Dermis microvascular lymphatic vessel endothelial cell (primary cell): ENCODE measurements at regions not wholly inside any gene's neighbourhood (a gene's known extent, or its start where the extent isn't known, plus 50 kb on each side); places are given as distances from the start of the nearest gene placed in this dataset.

Experiments
- DNase-seq, 2 donors: peaks; one replicate each; pipeline versions ENCODE4 v3.0.0 to v3.0.0-alpha.2; 2010; ENCODE audit warnings: low read depth in 2 of 2

- DNase-seq: peak in 1 of 2 donors; percentile 60
Observed at GRCh38 chr10:29925771-29926692, 133.4 kb downstream of the JCAD start.

DNA sequence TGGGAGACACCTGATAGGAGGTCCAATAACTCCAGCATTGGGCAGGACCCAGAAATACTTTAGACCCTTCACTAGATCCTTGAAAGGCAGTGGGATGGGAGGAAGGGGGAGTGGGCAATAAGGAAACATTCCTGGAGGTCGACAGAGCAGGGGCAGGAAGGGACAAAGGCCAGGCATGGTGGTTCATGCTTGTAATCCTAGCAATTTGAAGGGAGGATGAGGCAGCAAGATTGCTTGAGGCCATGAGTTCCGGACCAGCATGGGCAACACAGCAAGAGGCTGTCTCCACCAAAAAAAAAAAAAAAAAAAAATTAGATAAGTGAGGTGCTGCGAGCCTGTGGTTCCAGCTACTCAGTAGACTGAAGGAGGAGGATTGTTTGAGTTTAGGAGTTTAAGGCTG is 134.9 kb downstream of the JCAD start:
- no peak for DNase-seq

GRCh38 chr10:29923416-29923965 is 135.9 kb downstream of the JCAD start:
- DNase-seq: no peak

GRCh38 chr10:29922892-29923291 is 136.5 kb downstream of the JCAD start:
- no peak for DNase-seq

DNA sequence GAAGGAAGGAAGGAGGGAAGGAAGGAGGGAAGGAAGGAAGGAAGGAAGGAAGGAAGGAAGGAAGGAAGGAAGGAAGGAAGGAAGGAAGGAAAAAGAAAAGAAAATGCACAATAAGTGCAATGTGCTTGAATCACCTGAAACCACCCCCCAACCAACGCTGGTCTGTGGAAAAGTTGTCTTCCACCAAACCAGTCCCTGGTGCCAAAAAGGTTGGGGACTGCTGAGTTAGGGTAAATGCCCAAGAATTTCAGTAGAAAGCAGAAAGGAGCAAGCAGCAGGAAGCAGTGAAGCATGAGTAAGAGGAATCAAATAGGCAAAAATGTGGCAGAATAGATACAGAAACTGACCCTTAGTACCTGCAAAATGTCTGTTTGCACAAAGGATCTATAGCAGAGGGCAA is 137.2 kb downstream of the JCAD start:
- no peak for DNase-seq

DNA sequence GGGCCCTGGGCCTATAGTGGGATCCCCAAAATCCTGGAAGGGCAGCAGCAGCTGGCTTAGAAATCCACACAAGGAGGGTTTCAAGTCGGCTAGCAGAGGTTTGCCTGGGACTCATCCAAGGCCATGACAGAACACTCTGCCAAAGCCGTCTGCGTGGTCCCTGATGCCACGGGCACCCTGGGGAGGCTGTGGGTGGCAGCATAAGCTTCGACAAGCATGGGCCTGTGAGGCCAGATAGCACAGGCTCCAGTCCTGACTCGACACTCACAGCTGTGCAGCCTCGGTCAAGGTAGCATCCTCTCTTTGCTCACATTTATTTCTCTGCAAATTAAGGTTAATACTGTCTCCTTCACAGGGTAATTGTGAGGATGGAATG is 138.3 kb downstream of the JCAD start:
- DNase-seq: no peak

DNA sequence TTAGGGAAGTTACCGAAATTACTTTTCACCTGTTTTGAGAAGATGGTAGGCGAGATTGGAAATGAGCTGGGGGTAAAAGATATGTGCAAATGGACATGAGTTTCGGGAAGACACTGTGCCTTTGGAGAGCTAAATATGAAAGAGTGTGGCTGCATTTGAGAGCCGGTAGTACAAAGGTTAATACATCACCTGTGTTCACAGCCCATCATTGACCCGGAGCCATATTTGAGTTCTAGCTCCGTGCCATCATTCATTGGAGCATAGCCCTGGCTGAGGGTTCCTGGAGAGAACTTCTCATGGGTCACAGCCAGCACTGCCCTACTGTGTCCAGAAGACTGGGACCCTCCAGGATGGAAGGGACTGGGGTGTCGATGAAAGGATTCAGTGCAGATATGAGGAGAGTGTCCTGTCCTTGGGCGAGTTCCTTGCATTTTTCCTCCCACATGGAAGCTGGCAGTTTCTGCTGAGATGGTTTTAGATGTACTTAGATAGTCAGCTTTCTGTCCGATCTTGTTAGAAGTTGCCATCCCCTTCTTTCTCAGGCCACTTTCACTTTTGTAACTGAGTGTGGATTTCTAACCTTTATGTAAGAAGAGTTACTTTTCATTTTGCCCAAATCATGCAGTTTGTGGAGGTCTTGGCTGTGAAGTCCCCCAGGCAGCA is 138.8 kb downstream of the JCAD start:
- no peak for DNase-seq

DNA sequence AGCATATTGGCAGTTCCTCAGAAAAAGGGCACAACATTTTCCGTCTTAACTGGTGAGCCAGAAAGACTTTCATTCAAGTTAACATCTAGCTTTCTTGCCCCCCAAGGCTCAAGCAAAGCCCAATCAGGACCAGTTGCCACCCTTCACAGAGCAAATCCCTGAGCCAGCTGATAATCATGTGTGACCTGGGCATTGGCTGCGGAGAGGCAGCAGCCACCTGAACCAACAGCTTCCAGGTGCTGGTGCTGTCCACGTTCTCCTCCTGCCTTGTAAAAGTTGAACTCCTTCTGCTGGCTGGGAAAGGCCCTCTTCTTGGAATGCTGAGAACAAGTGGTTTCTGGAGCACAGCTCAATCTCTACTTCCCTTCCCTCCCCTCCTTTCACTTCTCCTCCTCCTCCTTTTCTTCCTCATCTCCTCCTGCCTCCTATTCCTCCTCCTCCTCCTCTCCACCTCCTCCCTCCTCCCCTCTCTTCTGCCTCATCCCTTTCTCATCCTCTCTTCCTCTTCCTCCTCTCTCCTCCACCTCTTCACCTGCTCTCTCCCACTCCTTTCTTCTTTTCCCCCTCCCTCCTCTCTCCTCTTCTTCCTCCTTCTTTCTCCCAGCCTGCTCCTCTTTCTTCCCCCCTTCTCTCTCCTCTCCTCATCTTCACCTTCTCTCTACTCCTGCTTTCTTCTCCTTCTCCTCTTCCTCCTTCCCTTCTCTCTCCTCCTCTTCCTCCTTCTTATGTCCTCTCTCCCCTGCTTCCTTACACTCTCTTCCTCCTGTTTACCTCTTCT is 140.6 kb downstream of the JCAD start:
- no peak for DNase-seq

GRCh38 chr10:29917311-29917710 is 142.1 kb downstream of the JCAD start:
- DNase-seq: peak in 1 of 2 donors; percentile 21

DNA sequence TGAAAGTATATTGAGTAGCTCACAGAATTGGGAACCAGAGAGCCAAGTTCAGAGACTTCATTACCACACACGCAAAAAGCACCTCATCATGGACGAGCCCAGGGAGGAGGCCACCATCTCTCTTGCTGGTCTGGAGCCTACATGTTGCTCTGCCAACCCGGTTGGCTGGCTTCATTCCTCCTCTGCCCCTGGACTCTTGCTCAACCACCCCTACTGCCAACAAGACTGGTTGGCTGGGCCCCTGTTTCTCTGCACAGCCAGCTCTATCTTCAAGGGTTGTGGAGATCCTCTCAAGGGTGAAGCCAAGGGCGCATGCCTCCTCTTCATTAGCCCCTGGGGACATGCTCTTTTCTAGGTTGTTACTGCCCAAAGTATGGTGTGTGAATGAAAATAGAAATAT is 142.7 kb downstream of the JCAD start:
- no peak for DNase-seq

DNA sequence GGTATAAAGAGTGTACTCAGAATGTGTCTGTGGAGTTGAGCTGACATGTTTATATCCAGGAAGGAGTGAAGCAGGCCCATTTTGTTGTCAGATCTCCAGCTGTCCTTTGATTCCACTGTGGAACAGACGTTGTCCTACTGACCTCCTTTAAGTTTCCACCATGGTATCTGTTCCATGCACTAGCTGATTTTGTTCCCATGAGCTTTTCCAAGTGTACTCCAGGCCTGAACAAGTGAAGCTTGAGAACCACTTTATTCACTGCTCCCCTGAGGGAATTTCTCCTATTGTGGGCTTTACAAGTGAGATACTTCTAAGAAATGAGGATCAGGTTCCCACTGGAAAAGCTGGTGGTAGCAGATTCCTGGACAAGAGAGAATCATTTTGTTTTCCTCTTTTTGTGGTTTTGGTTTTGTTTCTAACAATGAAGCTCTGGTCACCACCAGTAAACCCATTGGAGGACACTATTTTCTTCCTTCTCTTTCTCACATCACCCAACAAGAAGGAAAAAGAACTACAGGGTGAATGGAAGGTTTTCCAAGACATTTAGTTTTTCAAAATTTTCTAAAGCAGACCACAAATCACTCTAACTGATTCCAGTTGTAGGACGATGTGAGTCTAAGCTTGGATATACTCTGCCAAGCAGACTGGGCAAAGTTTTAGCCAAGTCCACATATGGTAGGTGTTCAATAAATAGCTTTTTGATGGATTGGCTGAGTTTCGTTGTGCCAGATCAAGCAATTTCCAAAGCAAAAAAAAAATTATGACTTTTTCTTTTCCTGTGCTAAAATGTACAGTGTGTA is 144.2 kb downstream of the JCAD start:
- DNase-seq: no peak

GRCh38 chr10:29908962-29909361 is 150.4 kb downstream of the JCAD start:
- DNase-seq: peak; percentile 27 to 39

DNA sequence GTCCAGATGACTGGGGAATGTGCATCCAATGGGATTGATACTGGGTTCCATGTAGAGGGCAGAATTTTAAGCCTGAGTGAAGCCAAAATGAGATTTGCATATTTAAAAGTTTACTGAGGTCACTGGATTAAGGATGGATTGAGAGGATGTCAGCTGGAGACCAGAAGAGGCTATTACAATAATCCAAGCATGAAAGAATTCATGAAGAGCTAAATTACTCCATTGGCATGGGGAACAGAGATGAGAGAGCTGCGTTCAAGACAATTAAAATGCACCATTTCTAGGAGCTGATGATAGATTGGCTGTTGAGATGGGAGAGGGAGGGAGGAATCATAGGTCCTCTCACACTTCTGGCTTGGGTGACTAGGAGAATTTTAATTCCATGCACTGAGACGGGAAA is 158.5 kb downstream of the JCAD start:
- DNase-seq: no peak

GRCh38 chr10:29897999-29898716 is 161.2 kb downstream of the JCAD start:
- no peak for DNase-seq

DNA sequence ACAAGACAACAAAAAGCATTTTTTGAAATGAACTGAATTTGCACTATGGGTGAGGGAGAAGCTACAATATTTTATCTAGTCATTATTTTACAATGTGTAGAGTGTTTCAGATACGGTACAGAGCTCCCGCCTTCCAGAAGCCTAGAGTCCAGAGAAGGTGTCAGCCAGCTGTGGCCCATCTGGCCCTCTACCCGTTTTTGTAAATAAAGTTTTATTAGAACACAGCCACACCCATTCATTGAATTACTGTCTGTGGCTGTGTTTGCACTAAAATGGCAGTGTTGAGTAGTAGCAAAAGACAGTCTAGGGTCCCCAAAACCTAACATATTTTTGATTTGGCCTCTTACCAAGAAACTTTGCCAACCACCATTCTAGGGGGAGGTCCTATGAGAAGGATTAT is 162.0 kb downstream of the JCAD start:
- DNase-seq: no peak

DNA sequence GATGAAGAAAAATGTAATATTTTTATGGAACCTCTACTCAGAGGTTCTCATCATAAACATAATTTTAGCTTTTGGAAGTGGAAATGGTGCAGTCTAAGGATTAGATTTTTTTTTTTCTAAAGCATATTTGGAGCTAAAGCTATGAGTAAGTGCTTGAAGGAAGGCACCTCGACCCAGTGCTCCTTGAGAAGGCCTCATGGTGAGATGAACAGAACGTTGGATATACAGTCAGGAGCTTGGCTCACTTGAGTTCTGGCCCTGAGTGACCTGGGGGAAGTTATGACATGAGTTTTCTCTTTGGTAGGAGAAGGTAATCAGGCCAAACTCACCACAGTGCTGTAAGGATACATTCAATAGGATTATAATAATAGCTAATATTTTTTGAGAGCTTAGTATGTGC is 163.3 kb downstream of the JCAD start:
- peak; percentile 23 to 70 for DNase-seq

GRCh38 chr10:29895456-29895855 is 163.9 kb downstream of the JCAD start:
- DNase-seq: peak; percentile 94 to 99

- no peak for DNase-seq
Observed at GRCh38 chr10:29888321-29888720, 171.1 kb downstream of the JCAD start.

DNA sequence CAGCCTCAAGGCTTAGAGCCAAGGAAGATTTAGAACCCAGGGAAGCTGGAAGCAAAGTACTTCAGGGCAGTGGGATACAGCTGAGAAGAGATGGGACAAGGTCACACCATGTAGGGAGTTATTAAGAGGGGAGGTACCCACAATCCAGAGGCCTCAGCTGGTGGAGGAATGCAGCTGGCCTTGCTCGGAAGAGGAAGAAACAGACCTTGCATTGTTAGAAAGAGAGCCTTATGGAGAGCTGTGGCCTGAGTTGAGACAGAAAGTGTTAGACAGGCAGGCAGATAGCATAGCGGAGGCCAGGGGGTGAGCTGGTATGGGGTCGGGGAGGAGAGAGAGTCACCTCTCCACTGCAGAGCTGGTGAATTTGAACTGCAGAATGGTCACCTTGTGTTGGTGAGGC is 173.1 kb downstream of the JCAD start:
- no peak for DNase-seq

- DNase-seq: no peak
Observed at GRCh38 chr10:29883231-29883630, 176.2 kb downstream of the JCAD start.
